ENCODE measurements at regions not wholly inside any gene's neighbourhood (a gene's known extent, or its start where the extent isn't known, plus 50 kb on each side); places are given as distances from the start of the nearest gene placed in this dataset.
"Not testable (repeated sequence)": the region's sequence is repeated elsewhere in the genome, so short reads cannot be mapped to it uniquely, and the experiment has no call there.

DNA sequence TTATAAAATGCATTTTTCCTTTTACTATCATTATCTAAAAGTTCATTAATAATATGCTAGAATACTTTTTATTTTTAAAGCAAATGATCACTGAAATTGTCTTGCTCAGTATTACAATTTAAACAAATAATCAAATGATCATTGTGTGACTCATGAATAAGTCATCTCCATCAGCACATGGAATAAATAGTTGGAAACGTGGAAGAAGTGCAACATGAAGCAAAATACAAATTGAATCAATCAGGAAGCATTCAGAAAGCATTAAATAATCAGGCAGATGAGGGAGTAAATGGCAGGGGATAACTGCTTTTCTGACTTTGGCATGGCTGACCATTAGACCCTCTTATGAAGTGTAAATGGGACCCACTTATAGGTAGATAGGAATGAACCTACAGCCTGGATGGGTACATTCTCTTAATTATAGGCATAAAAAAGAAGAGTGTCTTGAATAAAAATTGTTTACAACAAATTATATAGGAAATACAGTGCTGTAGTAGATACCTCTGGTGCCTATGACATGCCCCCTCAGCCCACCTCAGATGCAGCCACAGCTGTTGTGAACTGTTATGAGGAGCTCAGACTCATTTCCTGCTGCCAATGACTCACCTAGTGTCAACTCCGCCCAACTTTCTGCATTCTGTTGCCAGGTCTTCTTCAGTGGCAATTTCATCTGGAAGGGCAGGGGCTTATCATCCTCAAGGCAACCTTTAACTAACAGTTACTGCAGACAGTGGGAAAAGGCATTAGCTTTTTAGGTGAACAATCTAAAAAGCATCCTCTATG lies 936.0 kb downstream of the TRIB2 start:
- H3K9me3 ChIP-seq (ENCODE audit: control insufficient read depth, insufficient read depth, low read length): 0 out of 2 replicates have a peak, but pooled peaks cover 3% of the 10 kb centered on the region
- H3K36me3 ChIP-seq (ENCODE audit: insufficient read depth, low read length): no peaks in the 10 kb centered on the region
- H3K9ac ChIP-seq (ENCODE audit: low read depth, low read length): no peak overlapping the region
- H3K4me1 ChIP-seq (ENCODE audit: insufficient read depth, low read length): no peaks in the 10 kb centered on the region

DNA sequence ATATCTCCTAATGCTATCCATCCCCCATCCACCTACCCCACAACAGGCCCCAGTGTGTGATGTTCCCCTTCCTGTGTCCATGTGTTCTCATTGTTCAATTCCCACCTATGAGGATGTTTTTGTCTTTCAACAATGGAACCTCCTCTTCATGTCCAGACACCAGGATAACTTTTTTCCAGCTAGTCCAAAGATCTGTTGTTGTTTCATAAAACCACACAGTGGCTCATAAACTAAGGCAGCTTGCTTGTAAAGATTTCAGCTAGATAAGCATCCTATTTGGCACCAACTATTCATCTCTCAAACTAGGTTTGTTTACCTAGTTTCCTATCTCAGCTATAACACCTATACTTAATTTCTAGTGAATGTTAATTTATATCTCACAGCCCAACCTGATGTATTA lies 937.7 kb downstream of the TRIB2 start:
- Histone ChIP-seq H3K9me3 (ENCODE audit: control insufficient read depth, insufficient read depth, low read length) (0 out of 2 replicates have a peak, but pooled peaks cover 3% of the 10 kb centered on the region), H3K36me3 (ENCODE audit: insufficient read depth, low read length) (no peaks in the 10 kb centered on the region), H3K9ac (ENCODE audit: low read depth, low read length) (no peak overlapping the region), H3K4me1 (ENCODE audit: insufficient read depth, low read length) (no peaks in the 10 kb centered on the region)

DNA sequence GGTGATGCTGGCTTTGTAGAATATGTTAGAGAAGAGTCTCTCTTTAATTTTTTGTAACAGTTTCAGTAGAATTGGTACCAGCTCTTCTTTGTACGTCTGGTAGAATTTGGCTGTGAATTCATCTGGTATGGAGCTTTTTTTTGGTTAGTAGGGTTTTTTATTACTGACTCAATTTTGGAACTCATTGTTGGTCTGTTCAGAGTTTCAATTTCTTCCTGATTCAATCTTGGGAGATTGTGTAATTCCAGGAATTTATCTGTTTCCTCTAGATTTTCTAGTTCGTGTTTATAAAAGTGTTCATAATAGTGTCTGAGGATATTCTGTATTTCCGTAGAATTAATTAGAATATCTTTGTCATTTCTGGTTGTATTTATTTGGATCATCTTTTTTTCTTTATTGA lies 943.5 kb downstream of the TRIB2 start:
- Histone ChIP-seq H3K4me1 (ENCODE audit: insufficient read depth, low read length) (no peaks in the 10 kb centered on the region), H3K36me3 (ENCODE audit: insufficient read depth, low read length) (no peaks in the 10 kb centered on the region), H3K9me3 (ENCODE audit: control insufficient read depth, insufficient read depth, low read length) (no peaks in the 10 kb centered on the region), H3K9ac (ENCODE audit: low read depth, low read length) (no peak overlapping the region)

DNA sequence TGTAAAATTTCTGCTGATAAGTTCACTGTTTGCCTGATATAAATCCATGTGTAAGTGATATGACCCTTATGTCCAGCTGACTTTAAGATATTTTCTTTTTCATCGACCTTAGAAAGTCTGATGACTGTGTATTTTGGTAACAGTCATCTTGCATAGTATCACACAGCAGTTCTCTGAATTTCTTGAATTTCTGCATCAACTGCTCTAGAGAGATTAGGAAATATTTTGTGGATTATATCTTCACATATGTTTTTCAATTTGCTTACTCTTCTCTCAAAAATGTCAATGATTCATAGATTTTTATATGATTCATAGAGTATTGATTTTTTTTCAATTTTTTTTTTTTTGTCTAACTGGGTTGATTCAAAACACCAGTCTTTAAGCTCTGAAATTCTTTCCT lies 945.3 kb downstream of the TRIB2 start:
- H3K36me3 ChIP-seq (ENCODE audit: insufficient read depth, low read length): no peaks in the 10 kb centered on the region
- H3K9ac ChIP-seq (ENCODE audit: low read depth, low read length): no peak overlapping the region
- H3K4me1 ChIP-seq (ENCODE audit: insufficient read depth, low read length): no peaks in the 10 kb centered on the region
- H3K9me3 ChIP-seq (ENCODE audit: control insufficient read depth, insufficient read depth, low read length): no peaks in the 10 kb centered on the region

DNA sequence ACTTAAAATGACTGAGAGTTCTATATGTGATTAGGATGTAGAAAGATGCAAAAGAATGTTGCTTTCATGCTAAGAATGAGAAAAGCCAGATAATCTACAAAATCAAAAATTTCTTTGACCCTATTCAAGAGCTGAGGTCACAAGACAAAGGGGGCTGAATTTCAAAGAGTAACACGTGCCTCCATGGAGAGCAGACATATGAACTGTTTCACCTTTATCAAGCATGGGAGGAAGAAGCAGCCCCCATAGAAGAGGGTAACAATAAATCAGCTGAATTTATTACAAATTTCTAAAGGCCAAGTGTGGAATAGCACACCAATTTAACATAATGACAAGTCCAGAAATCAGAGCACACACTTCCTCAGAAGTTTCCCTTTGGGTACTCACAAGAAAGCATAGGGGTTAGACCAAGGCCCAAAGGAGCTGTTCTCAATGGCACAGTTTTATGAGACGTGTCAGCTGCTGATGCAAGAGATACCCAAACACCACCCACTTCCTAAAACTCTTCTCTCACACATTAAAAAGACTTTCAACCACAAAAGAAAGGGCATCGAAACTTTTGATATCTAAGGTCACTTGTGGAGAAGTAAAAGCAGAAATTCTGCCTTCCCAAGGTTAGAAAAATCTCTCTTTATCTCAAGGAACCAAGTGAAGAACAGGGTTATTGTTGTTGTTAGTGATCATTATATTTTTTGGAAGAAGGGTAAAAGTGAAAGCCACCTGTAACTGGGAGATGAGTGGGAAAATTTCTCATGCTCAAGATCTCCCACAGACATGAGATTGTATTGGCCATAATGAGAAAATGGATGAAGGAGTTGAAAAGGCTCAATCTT lies 950.1 kb downstream of the TRIB2 start:
- no peaks in the 10 kb centered on the region for H3K4me1 ChIP-seq (ENCODE audit: insufficient read depth, low read length)
- H3K9ac ChIP-seq (ENCODE audit: low read depth, low read length): no peak overlapping the region
- no peaks in the 10 kb centered on the region for H3K36me3 ChIP-seq (ENCODE audit: insufficient read depth, low read length)
- H3K9me3 ChIP-seq (ENCODE audit: control insufficient read depth, insufficient read depth, low read length): no peaks in the 10 kb centered on the region

DNA sequence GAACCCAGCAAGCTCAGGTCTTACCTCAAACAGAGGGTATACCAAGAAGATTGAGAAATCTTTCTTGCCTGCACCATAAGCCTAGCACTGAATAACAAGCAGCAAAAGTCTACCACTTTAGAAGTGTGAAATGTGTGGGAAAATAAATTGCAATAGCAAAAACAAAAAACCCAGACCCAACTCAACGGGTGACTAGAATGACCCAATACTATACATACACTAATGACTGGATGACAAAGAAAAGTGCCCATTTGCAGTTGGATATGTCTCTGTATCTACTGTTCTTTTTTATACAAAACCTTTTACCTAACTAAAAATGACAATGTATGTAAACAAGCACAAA lies 950.6 kb downstream of the TRIB2 start:
- no peak overlapping the region for H3K9ac ChIP-seq (ENCODE audit: low read depth, low read length)
- H3K4me1 ChIP-seq (ENCODE audit: insufficient read depth, low read length): no peaks in the 10 kb centered on the region
- no peaks in the 10 kb centered on the region for H3K36me3 ChIP-seq (ENCODE audit: insufficient read depth, low read length)
- no peaks in the 10 kb centered on the region for H3K9me3 ChIP-seq (ENCODE audit: control insufficient read depth, insufficient read depth, low read length)

DNA sequence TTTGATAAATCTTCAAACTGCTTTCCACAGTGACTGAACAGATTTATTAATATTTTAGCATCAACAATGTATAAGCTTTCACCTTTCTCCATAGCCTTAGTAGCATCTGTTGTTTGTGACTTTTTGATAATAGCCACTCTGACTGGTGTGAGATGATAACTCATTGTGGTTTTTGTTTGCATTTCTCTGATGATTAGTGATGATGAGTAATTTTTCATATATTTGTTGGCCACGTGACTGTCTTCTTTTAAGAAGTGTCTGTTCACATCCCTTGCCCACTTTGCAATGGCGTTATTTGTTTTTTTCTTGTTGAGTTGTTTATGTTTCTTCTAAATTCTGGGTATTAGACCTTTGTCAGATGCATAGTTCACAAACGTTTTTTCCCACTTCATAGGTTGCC lies 952.9 kb downstream of the TRIB2 start:
- H3K36me3 ChIP-seq (ENCODE audit: insufficient read depth, low read length): no peaks in the 10 kb centered on the region
- no peaks in the 10 kb centered on the region for H3K9me3 ChIP-seq (ENCODE audit: control insufficient read depth, insufficient read depth, low read length)
- no peak overlapping the region for H3K9ac ChIP-seq (ENCODE audit: low read depth, low read length)
- H3K4me1 ChIP-seq (ENCODE audit: insufficient read depth, low read length): no peaks in the 10 kb centered on the region

DNA sequence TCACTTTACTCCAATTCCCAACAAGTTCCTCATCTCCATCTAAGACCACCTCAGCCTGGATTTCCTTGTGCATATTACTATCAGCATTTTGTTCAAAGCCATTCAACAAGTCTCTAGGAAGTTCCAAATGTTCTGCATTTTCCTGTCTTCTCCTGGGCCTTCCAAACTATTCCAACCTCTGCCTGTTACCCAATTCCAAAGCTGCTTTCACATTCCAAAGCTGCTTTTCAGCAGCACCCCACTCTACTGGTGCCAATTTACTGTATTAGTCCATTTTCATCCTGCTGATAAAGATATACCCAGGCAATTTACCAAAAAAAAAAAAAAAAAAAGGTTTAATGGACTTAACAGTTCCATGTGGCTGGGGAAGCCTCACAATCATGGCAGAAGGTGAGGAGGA lies 957.1 kb downstream of the TRIB2 start:
- not testable (repeated sequence) for H3K9me3 ChIP-seq (ENCODE audit: control insufficient read depth, insufficient read depth, low read length); H3K9ac ChIP-seq (ENCODE audit: low read depth, low read length); H3K36me3 ChIP-seq (ENCODE audit: insufficient read depth, low read length); H3K4me1 ChIP-seq (ENCODE audit: insufficient read depth, low read length)

DNA sequence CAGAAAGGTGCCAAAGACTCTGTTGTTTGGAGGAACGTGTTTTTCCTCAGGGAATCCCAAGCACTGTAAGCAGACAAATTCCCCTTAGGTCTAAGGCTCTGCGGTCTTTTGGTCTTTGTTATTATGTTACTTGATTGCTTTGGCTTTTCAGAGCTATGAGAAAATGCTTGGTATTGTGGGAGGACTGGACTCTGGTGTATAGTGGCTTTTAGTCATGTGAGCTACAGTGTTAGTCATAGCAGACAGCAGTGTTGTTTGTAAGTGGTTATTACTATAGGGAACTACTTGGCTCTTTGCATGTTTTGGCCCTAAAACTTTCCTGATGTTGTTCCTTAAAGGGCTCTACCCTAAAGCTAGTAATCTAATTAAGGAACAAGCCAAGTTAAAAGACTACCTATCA lies 956.2 kb upstream of the LRATD1 start:
- Histone ChIP-seq H3K9ac (ENCODE audit: low read depth, low read length) (no peak overlapping the region), H3K9me3 (ENCODE audit: control insufficient read depth, insufficient read depth, low read length) (no peaks in the 10 kb centered on the region)

DNA sequence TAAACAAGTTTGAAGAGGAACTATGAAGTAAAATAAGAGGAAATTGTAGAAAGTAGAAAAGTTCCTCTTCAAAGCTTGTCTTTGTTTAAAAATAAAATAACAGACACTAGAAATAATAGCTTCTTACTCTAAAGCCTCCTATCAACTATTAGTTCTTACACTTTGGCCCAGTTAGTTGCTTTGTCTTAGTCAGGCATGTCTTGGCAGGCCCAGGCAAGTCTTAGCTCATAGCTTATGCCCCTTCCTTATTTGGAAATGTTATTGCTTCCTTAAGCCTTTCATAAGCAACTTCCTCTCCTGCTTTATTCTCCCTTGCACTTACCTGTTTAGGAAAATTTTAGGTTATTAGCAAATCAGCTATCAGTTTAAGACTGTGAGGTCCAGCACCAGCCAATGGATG lies 950.6 kb upstream of the LRATD1 start:
- no peaks in the 10 kb centered on the region for H3K4me1 ChIP-seq (ENCODE audit: insufficient read depth, low read length)
- H3K36me3 ChIP-seq (ENCODE audit: insufficient read depth, low read length): no peaks in the 10 kb centered on the region
- H3K9me3 ChIP-seq (ENCODE audit: control insufficient read depth, insufficient read depth, low read length): no peaks in the 10 kb centered on the region; the same call in 1 of the 2 replicates
- no peak overlapping the region for H3K9ac ChIP-seq (ENCODE audit: low read depth, low read length)

More for the DNA sequence above, 956.2 kb upstream of the LRATD1 start:
- Histone ChIP-seq H3K36me3 (ENCODE audit: insufficient read depth, low read length) (no peaks in the 10 kb centered on the region), H3K4me1 (ENCODE audit: insufficient read depth, low read length) (no peaks in the 10 kb centered on the region)

DNA sequence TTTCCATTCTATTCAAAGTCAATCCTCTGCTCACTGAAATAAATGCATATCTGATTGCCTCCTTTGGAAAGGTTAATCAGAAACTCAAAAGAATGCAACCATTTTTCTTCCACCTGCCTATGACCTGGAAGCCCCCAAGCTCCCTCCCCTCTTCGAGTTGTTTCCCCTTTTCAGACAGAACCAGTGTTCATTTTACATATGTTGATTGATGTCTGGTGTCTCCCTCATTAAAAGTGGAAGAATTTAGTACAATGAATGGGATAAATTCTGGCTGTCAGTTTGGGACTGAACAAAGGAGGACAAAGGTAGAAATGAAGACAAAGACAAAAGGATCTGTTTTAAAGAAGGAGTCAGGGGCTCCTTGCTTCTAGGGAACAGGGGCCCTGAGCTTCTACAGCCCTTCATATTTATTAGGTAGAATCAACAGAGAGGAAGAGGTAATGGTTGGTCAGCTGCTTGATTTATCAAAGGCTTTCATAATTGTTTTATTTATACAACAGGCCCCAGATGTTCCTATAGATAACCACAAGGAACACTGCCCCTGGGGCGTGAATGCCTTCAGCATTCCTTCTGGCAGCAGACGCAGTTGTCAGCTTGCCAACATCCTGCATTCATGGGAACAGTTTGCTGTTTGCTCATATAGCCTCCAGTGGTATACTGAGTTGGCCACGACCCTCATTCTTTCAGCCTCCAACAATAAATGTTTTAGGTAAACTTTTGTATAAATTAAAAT lies 949.8 kb upstream of the LRATD1 start:
- H3K9me3 ChIP-seq (ENCODE audit: control insufficient read depth, insufficient read depth, low read length): peaks cover 3% of the 10 kb centered on the region
- H3K36me3 ChIP-seq (ENCODE audit: insufficient read depth, low read length): no peaks in the 10 kb centered on the region
- H3K9ac ChIP-seq (ENCODE audit: low read depth, low read length): no peak overlapping the region
- H3K4me1 ChIP-seq (ENCODE audit: insufficient read depth, low read length): no peaks in the 10 kb centered on the region

DNA sequence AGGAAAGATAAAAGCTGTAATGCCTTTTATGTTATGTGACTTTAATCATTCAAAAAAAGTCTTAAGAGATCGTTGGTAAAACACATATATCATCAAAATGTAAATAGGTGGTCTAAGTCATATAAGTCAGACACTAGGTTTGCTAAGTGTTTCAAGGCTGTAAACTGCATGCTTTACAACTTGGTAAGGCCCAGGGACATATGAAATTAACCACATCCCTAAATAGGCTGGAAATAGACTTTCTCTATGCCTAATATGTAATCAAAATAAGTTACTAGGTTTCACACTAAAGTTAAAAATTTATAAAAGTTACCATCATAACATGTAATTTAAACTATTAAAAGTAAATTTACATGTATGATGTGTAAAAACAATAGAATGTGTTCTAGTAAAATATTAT lies 946.3 kb upstream of the LRATD1 start:
- peaks cover 3% of the 10 kb centered on the region for H3K9me3 ChIP-seq (ENCODE audit: control insufficient read depth, insufficient read depth, low read length)
- no peaks in the 10 kb centered on the region for H3K36me3 ChIP-seq (ENCODE audit: insufficient read depth, low read length)
- no peaks in the 10 kb centered on the region for H3K4me1 ChIP-seq (ENCODE audit: insufficient read depth, low read length)
- H3K9ac ChIP-seq (ENCODE audit: low read depth, low read length): no peak overlapping the region

DNA sequence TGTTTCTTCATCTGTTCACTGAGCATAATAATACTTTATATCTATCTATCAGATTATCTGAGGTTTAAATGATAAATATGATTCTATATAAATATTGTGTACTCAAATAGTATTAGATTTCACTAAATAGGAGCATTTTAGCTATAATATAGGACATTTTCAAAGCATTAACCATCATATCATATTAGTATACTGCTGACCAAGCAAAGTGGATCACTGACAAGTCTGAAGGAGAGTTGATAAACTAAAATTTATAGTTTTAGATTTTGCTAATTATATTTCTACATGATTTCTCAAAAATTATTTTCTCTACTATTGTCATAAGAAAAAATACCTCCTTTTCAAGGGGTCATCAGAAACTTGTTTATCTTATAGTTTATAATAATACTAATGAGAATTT lies 937.8 kb upstream of the LRATD1 start:
- Histone ChIP-seq H3K9ac (ENCODE audit: low read depth, low read length) (no peak overlapping the region), H3K4me1 (ENCODE audit: insufficient read depth, low read length) (no peaks in the 10 kb centered on the region), H3K36me3 (ENCODE audit: insufficient read depth, low read length) (no peaks in the 10 kb centered on the region), H3K9me3 (ENCODE audit: control insufficient read depth, insufficient read depth, low read length) (no peaks in the 10 kb centered on the region)

DNA sequence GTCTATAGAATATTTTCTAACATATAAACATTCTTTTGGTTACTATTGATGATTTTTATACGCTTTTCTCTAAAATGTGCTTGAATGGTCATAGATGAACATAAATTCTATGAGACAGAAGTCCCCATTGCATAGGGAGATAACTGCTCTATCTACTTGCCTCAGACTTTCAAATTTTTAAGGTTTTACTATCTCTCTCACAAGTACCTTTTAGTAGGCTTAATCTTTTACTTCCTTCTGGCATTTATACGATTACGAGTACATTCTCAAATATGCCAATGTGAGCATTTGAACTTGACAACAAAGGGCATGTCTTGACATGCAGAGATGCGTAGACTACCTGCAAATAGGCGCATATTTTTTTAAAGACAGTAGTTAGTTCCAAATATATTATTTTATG lies 935.9 kb upstream of the LRATD1 start:
- H3K9me3 ChIP-seq (ENCODE audit: control insufficient read depth, insufficient read depth, low read length): no peaks in the 10 kb centered on the region
- H3K4me1 ChIP-seq (ENCODE audit: insufficient read depth, low read length): no peaks in the 10 kb centered on the region
- no peaks in the 10 kb centered on the region for H3K36me3 ChIP-seq (ENCODE audit: insufficient read depth, low read length)
- no peak overlapping the region for H3K9ac ChIP-seq (ENCODE audit: low read depth, low read length)
